ENCODE measurements at regions not wholly inside any gene's neighbourhood (a gene's known extent, or its start where the extent isn't known, plus 50 kb on each side); places are given as distances from the start of the nearest gene placed in this dataset.

DNA sequence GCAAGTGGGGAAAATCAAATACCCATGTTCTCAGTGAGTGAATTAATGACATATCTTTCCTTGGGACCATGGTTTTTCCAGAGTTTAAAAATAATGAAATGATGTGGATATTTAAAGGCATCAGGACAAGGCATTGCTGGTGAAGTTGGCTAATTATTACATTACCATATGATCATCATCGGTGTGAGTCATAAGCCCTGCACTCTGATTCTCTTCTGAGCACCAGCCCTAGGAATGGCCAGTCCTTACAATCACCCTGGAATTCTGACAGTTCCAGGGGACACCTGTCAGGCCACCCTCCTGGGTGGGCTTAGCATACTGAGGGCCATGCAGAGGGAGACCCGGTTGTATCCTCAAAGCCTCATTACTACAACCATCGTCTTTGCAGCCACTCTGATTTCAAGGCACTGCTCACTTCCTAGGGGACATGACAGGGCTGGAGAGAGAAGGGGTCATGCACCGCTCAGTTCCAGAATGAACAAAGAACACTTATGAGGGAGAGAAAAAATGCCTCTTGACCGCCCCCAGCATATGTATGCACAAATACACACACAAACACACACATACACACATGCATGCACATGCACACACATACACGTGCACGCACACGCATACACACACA, 365.0 kb downstream of the MIAT start:
- no peak overlapping the region for H3K4me3 ChIP-seq (ENCODE audit: low read length)
- no peak for DNase-seq (ENCODE audit: low read depth)
- TF ChIP-seq, protein P1, sequence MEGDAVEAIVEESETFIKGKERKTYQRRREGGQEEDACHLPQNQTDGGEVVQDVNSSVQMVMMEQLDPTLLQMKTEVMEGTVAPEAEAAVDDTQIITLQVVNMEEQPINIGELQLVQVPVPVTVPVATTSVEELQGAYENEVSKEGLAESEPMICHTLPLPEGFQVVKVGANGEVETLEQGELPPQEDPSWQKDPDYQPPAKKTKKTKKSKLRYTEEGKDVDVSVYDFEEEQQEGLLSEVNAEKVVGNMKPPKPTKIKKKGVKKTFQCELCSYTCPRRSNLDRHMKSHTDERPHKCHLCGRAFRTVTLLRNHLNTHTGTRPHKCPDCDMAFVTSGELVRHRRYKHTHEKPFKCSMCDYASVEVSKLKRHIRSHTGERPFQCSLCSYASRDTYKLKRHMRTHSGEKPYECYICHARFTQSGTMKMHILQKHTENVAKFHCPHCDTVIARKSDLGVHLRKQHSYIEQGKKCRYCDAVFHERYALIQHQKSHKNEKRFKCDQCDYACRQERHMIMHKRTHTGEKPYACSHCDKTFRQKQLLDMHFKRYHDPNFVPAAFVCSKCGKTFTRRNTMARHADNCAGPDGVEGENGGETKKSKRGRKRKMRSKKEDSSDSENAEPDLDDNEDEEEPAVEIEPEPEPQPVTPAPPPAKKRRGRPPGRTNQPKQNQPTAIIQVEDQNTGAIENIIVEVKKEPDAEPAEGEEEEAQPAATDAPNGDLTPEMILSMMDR (conservative IDR thresholded peaks at IDR 0.05; ENCODE audit: low read length): no peak

DNA sequence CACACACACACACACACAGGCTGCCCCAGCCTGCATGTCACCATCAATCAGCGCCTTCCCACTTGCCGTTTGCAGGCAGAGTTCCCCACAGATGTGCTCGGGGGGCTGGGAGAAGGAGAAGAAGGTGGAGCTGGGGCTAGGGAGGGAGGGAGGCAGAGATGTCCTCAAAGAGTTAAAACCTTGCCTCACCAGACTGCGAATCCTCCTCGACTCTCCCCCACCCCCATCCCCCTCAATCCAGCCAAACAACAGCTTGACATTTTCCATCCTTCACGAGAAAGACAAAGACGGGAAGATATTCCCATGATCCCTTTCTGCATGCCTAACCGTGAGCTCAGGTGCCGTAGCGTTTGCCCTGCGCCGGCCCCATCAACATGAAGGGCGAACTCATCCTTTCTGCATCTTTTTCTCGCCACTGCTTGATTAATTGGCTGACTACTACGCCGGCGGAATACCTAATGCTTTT, 365.5 kb downstream of the MIAT start:
- DNase-seq (ENCODE audit: low read depth): no peak

DNA sequence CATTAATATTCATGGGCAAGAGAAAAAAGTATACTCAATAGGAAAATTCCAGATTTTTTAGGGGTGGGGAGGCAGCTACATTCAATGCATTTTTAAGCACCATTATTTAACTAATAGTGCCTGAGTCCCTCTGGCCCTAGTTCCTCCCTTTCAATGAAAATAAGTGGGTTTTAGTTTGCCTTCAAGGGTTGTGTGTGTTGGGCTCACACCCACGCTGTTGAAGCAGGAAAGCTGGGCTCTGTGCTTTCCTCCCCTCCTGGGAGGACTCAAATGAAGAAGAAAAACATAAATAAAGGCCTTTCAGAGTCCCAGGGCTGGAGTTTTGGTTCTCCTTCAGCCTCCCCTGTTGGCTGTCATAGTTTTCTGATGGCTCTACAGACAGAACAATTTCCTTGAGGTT, 366.2 kb downstream of the MIAT start:
- DNase-seq (ENCODE audit: low read depth): no peak
- H3K4me3 ChIP-seq (ENCODE audit: low read length): no peak overlapping the region
- TF ChIP-seq, protein P1 (conservative IDR thresholded peaks at IDR 0.05; ENCODE audit: low read length): no peak

More for the DNA sequence above, 365.5 kb downstream of the MIAT start:
- H3K4me3 ChIP-seq (ENCODE audit: low read length): no peak overlapping the region
- TF ChIP-seq, protein P1 (conservative IDR thresholded peaks at IDR 0.05; ENCODE audit: low read length): no peak

DNA sequence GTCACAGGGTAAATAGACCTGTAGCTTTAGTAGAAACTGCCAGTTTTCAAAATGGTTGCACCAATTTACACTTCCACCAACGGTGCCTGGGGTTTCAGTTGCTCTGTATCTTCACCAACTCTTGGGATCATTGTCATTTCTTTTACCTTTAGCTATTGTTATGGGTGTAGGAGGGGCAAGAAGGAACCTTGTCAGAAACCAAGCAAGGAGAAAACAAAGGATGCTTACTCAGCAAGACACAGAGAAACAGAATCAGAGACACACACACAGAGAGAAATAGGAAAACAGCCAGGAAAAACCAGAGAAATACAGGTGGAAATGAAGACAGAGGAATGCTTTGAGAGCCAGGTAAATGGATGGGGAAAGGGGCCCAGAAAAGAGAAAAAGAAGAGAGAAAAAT, 367.6 kb downstream of the MIAT start:
- TF ChIP-seq, protein P1 (conservative IDR thresholded peaks at IDR 0.05; ENCODE audit: low read length): no peak
- no peak for DNase-seq (ENCODE audit: low read depth)

DNA sequence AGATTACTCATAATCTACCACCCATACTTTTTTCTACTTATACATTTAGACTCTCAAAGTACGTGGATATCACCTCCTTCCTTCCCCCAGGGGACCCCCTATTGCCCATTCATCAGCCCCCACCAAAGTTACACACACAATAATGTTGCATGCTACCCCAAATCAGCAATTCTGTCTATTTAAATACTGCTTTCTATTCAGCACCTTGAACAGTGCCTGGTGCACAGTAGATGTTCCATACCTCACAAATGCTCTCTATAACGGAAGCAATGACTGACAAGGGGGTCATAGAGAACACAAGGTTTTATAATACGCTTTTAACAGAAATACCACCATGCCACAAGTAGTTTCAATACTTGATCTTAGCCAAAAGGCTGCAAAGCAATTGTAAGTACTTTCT, 370.7 kb downstream of the MIAT start:
- H3K4me3 ChIP-seq (ENCODE audit: low read length): no peak overlapping the region
- DNase-seq (ENCODE audit: low read depth): no peak
- TF ChIP-seq, protein P1 (conservative IDR thresholded peaks at IDR 0.05; ENCODE audit: low read length): no peak

More for the DNA sequence above, 367.6 kb downstream of the MIAT start:
- no peak overlapping the region for H3K4me3 ChIP-seq (ENCODE audit: low read length)

DNA sequence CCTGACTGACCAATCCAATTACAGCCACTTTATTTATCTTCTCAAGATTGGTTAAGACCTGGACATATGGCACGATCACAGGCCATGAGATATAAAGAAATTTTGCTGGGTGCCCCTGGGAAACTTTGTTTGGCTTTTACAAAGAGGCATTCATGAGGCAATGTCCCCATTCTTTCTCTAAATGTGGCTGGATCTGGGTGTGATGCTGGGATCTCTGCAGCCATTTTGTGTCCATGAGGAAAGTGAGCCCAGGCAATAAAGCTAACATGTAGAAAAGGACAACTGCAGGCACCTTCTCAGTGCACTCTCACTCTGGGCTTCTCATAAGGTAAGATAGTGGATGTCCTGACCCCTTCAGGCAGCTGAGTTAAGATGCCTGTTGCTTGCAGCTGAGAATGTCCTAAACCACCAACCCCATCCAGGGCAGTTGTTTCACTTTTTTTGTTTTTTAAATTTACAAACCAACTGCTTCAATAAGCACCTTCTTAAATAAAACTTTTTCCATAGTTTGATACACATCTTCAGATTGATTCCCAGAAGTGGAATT, 372.3 kb downstream of the MIAT start:
- no peak overlapping the region for H3K4me3 ChIP-seq (ENCODE audit: low read length)
- TF ChIP-seq, protein P1 (conservative IDR thresholded peaks at IDR 0.05; ENCODE audit: low read length): no peak
- DNase-seq (ENCODE audit: low read depth): no peak

DNA sequence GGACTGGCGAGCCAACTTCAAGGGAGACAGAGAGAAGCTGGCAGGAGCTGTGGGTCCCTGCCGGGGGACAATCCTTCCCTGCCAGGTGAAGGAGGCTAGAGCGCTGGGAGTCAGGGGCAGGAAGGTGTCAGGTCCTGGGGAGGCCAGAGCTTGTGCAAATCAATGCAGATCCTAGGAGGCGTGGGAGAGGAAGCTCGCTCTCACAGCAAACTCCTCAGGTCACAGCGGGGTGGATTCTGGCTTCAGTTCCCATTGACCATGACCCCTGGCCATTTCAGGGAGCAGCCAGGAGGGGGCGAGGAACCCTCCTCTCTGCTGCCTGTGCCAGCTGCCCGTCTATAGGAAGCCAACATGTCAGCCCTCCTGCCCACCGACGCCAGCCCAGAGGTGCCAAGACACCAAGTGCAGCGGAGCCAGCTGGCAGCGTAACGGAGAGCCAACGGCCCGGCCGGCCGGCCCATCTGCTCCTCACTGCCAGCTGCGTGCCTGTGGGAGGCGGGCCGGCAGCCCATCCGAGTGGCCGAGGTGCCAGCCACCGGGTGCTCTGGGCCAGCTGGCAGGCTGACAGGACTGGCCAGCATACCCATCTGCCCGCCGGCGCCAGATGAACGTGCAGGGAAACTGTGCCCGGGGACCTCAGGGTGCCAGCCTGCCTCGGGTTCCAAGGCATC, 374.8 kb downstream of the MIAT start:
- DNase-seq (ENCODE audit: low read depth): no peak
- no peak overlapping the region for H3K4me3 ChIP-seq (ENCODE audit: low read length)
- TF ChIP-seq, protein P1 (conservative IDR thresholded peaks at IDR 0.05; ENCODE audit: low read length): peak; percentile 33

Data from AG10803 (cell line).